Upper lobe of left lung (tissue), 4 donors: ENCODE measurements at regions not wholly inside any gene's neighbourhood (a gene's known extent, or its start where the extent isn't known, plus 50 kb on each side); places are given as distances from the start of the nearest gene placed in this dataset.

ENCODE experiments used
- CTCF ChIP-seq, 6 experiments: fragments of 450-650 bp in 4 of 6; fragments of 200-600 bp in 2 of 6; sonication (generic) in 2 of 6; IDR thresholded peaks; one replicate each; pipeline ENCODE4 v1.5.1; 2016 to 2019; ENCODE audit warnings: antibody characterized with exemption in 6 of 6
- EP300 ChIP-seq, 4 donors: sonication (generic); formaldehyde crosslinking; IDR thresholded peaks; one replicate each; pipeline ENCODE4 v1.5.1; 2017; ENCODE audit warnings: antibody characterized with exemption in 4 of 4, control low read depth in 2 of 4
- POLR2A ChIP-seq, 4 donors: fragments of 450-650 bp; IDR thresholded peaks; one replicate each; pipeline ENCODE4 v1.5.1; 2016 to 2017; ENCODE audit warnings: antibody characterized with exemption in 4 of 4, mild to moderate bottlenecking in 2 of 4

GRCh38 chr11:122563761-122564160 lies 91.8 kb upstream of the UBASH3B start:
- TF ChIP-seq POLR2A (IDR thresholded peaks at IDR 0.05) (no peak), CTCF (IDR thresholded peaks at IDR 0.05) (no peak), EP300 (IDR thresholded peaks at IDR 0.05) (no peak)
